Smooth muscle cell (in vitro differentiated cells): ENCODE measurements at regions not wholly inside any gene's neighbourhood (a gene's known extent, or its start where the extent isn't known, plus 50 kb on each side); places are given as distances from the start of the nearest gene placed in this dataset.
A peak's percentile ranks its signal among the peaks of the same experiment; 100 is the strongest.

Experiments
- DNase-seq: peaks from one replicate; lab custom pipeline; 2025; ENCODE audit not compliant: unreplicated experiment; lab: John Stamatoyannopoulos, UW
- H2AFZ ChIP-seq: fragments of 200-600 bp; sonication (generic); 2 replicates; pipeline ENCODE4 v1.6.0; 2016; ENCODE audit warnings: antibody characterized with exemption, low read depth, mild to moderate bottlenecking
- H3F3A ChIP-seq: fragments of 200-600 bp; sonication (generic); 2 replicates; pipeline ENCODE4 v1.6.0; 2017; ENCODE audit warnings: antibody characterized with exemption, low read depth
- H3K27ac ChIP-seq: fragments of 200-600 bp; sonication (generic); 2 replicates; pipeline ENCODE4 v1.5.1; 2016; ENCODE audit warnings: low read depth, mild to moderate bottlenecking
- H3K27me3 ChIP-seq: fragments of 200-600 bp; sonication (generic); 2 replicates; pipeline ENCODE4 v1.6.1; 2016; ENCODE audit warnings: low read depth, mild to moderate bottlenecking
- H3K36me3 ChIP-seq: fragments of 200-600 bp; sonication (generic); 2 replicates; pipeline ENCODE4 v1.5.1; 2016; ENCODE audit warnings: low read depth
- H3K4me1 ChIP-seq: fragments of 200-600 bp; sonication (generic); 2 replicates; pipeline ENCODE4 v1.5.1; 2016; ENCODE audit warnings: low read depth
- H3K4me2 ChIP-seq: fragments of 200-600 bp; sonication (generic); 2 replicates; pipeline ENCODE4 v1.6.0; 2016; ENCODE audit warnings: mild to moderate bottlenecking
- H3K4me3 ChIP-seq: fragments of 200-600 bp; sonication (generic); 2 replicates; pipeline ENCODE4 v1.5.1; 2016; ENCODE audit warnings: mild to moderate bottlenecking
- H3K79me2 ChIP-seq: fragments of 200-600 bp; sonication (generic); 2 replicates; pipeline ENCODE4 v1.6.0; 2016; ENCODE audit warnings: low read depth, mild to moderate bottlenecking
- H3K9ac ChIP-seq: fragments of 200-600 bp; sonication (generic); 2 replicates; pipeline ENCODE4 v1.6.0; 2016; ENCODE audit warnings: low read depth
- H3K9me3 ChIP-seq: fragments of 200-600 bp; sonication (generic); replicated peaks from 2 replicates; pipeline ENCODE4 v1.5.1; 2016; ENCODE audit warnings: low read depth
- H4K20me1 ChIP-seq: fragments of 200-600 bp; sonication (generic); 2 replicates; pipeline ENCODE4 v1.6.0; 2016; ENCODE audit warnings: low read depth
- WGBS: methylation state at CpG from one replicate; pipeline ENCODE4 v1.1.7; 2016; ENCODE audit warnings: low lambda C conversion rate; 5-methylcytosine and 5-hydroxymethylcytosine counted together
- TF ChIP-seq, protein P1 (sequence below): fragments of 200-600 bp; sonication (generic); IDR thresholded peaks from 2 replicates; pipeline ENCODE4 v1.5.1; 2017; ENCODE audit warnings: borderline replicate concordance, mild to moderate bottlenecking, antibody characterized with exemption; ENCODE audit not compliant: insufficient read depth, poor library complexity, severe bottlenecking

DNA sequence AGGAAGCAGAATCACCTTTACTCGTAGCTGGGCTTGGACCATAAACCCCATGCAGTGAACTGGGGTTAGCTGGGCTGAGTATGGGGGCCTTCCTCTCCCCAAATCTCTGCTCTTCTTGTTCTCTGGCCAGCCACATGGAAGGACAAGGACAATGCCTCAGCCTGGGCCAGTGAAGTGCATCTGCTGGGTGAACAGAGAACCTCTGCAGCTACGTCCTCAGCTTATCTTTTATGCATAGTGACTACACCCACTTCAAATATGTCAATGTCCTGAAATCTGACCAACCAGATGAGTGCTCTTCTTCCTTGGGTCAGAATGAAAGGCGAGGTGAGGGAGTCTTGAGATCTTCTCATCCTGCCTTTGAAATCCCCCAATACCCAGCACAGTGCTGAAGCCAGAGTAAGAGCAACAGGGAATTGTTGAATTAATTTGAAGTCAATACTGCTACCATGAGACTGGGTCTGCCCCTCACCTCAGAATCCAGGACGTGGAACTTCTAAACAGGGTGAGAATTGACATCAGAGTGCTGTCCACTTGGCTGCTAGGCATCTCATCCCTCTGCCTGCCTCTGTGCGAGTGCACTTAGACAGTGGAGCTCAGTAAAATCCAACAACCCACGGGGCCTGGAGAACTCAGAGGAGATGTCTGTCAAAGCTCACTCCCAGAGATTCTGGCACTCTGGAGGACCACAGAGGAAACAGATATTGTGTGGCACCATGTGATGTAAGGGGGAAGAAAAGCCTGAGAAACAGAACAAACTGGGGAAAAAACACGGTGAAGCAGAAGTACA lies 99.0 kb downstream of the IER5 start:
- no peaks in the 10 kb centered on the region for H3K9me3 ChIP-seq
- no peaks in the 10 kb centered on the region for H3F3A ChIP-seq
- no peak overlapping the region for H3K9ac ChIP-seq
- no peaks in the 10 kb centered on the region for H3K4me1 ChIP-seq
- no peaks in the 10 kb centered on the region for H3K36me3 ChIP-seq
- H3K27ac ChIP-seq, result no peak overlapping the region
- TF ChIP-seq, protein P1, sequence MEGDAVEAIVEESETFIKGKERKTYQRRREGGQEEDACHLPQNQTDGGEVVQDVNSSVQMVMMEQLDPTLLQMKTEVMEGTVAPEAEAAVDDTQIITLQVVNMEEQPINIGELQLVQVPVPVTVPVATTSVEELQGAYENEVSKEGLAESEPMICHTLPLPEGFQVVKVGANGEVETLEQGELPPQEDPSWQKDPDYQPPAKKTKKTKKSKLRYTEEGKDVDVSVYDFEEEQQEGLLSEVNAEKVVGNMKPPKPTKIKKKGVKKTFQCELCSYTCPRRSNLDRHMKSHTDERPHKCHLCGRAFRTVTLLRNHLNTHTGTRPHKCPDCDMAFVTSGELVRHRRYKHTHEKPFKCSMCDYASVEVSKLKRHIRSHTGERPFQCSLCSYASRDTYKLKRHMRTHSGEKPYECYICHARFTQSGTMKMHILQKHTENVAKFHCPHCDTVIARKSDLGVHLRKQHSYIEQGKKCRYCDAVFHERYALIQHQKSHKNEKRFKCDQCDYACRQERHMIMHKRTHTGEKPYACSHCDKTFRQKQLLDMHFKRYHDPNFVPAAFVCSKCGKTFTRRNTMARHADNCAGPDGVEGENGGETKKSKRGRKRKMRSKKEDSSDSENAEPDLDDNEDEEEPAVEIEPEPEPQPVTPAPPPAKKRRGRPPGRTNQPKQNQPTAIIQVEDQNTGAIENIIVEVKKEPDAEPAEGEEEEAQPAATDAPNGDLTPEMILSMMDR, result no peak
- peaks cover 23% of the 10 kb centered on the region for H3K27me3 ChIP-seq
- H3K4me2 ChIP-seq, result no peak overlapping the region
- no peak overlapping the region for H3K4me3 ChIP-seq
- 75% methylated on average over 7 of the region's 7 CpGs for WGBS
- DNase-seq, result no peak
- H4K20me1 ChIP-seq, result no peaks in the 10 kb centered on the region
- no peak overlapping the region for H2AFZ ChIP-seq
- H3K79me2 ChIP-seq, result no peaks in the 10 kb centered on the region

GRCh38 chr1:181189245-181189644 lies 100.7 kb downstream of the IER5 start:
- Histone ChIP-seq H2AFZ (no peak overlapping the region), H4K20me1 (no peaks in the 10 kb centered on the region)
- TF ChIP-seq, protein P1, result no peak

DNA sequence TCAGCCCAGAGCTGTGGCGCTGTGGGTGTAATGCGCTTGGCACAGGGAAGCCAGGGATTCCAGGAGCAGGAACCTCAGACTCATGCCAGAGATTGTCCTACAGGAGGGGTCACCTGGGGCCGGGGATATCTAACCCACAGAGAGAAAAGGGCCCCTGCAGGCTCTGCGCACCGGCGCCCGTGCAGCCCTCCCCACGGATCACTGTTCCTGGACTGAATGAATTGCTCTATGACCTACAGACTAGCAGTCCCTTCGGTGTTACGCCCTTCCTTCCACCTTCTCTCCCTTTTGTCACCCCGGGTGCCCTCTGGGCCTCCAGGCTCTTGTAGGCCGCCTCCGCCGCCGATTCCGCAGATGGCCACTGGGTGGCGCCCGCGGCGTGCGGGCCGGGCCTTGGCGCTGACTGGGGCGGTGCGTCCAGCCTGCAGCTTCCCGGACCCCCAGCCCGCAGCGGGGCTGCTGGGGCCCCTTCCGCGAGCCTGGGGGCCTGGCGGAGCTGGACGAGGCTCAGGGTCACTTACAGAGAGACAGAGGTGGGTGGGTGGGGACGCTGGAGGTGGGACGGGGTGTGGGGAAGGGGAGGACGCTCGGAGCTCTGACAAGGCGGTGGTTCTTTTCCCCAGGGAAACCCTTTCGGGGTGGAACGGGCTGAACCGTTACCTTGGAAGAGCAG lies 101.3 kb downstream of the IER5 start:
- peak overlapping the region; percentile 56 for H3K4me3 ChIP-seq
- peak overlapping the region; percentile 95 for H3K4me2 ChIP-seq
- no peaks in the 10 kb centered on the region for H3F3A ChIP-seq
- WGBS, result 10% methylated on average over 35 of the region's 40 CpGs
- H3K27me3 ChIP-seq, result peaks cover 23% of the 10 kb centered on the region
- no peak overlapping the region for H3K27ac ChIP-seq
- H3K9ac ChIP-seq, result no peak overlapping the region
- H3K4me1 ChIP-seq, result no peaks in the 10 kb centered on the region
- no peaks in the 10 kb centered on the region for H3K9me3 ChIP-seq
- H2AFZ ChIP-seq, result peak overlapping the region; percentile 76
- no peaks in the 10 kb centered on the region for H4K20me1 ChIP-seq
- H3K79me2 ChIP-seq, result no peaks in the 10 kb centered on the region
- no peaks in the 10 kb centered on the region for H3K36me3 ChIP-seq
- peak; percentile 39 for DNase-seq
- TF ChIP-seq, protein P1, result peak; percentile 100

More at GRCh38 chr1:181189245-181189644, 100.7 kb downstream of the IER5 start:
- no peak for DNase-seq
- H3K4me3 ChIP-seq, result no peak overlapping the region
- H3K27ac ChIP-seq, result no peak overlapping the region
- whole genome bisulfite sequencing, result 87% methylated on average over 7 of the region's 7 CpGs
- H3K27me3 ChIP-seq, result peaks cover 24% of the 10 kb centered on the region
- H3K79me2 ChIP-seq, result no peaks in the 10 kb centered on the region
- no peaks in the 10 kb centered on the region for H3K9me3 ChIP-seq
- H3K36me3 ChIP-seq, result no peaks in the 10 kb centered on the region
- no peaks in the 10 kb centered on the region for H3F3A ChIP-seq
- H3K4me2 ChIP-seq, result no peak overlapping the region
- no peaks in the 10 kb centered on the region for H3K4me1 ChIP-seq
- no peak overlapping the region for H3K9ac ChIP-seq
